Osteoblast (primary cell): ENCODE measurements at regions not wholly inside any gene's neighbourhood (a gene's known extent, or its start where the extent isn't known, plus 50 kb on each side); places are given as distances from the start of the nearest gene placed in this dataset.
A peak's percentile ranks its signal among the peaks of the same experiment; 100 is the strongest.

ENCODE experiments used
- DNase-seq: peaks from one replicate; pipeline ENCODE4 v3.0.0; 2011; ENCODE audit warnings: low spot score, mixed read lengths; ENCODE audit not compliant: insufficient read length; ENCODE audit errors: missing footprints
- H2AFZ ChIP-seq: 2 replicates; pipeline ENCODE4 v1.6.0; 2011; ENCODE audit warnings: mild to moderate bottlenecking, low read length
- H3K27ac ChIP-seq: 2 replicates; pipeline ENCODE4 v1.5.1; 2011; ENCODE audit warnings: mild to moderate bottlenecking, low read depth, low read length, moderate library complexity
- H3K27me3 ChIP-seq: 2 replicates; pipeline ENCODE4 v1.6.0; 2012; ENCODE audit warnings: mild to moderate bottlenecking, control low read depth, inconsistent platforms, low read length, moderate library complexity; ENCODE audit not compliant: insufficient read depth
- H3K36me3 ChIP-seq: 2 replicates; pipeline ENCODE4 v1.5.1; 2011; ENCODE audit warnings: mild to moderate bottlenecking, low read length, control low read depth, moderate library complexity; ENCODE audit not compliant: insufficient read depth
- H3K4me1 ChIP-seq: 2 replicates; pipeline ENCODE4 v1.5.1; 2011; ENCODE audit warnings: mild to moderate bottlenecking, low read length, control low read depth, moderate library complexity; ENCODE audit not compliant: insufficient read depth
- H3K4me2 ChIP-seq: 2 replicates; pipeline ENCODE4 v1.6.0; 2011; ENCODE audit warnings: mild to moderate bottlenecking, low read length; ENCODE audit not compliant: insufficient read depth
- H3K4me3 ChIP-seq: fragments of 200-600 bp; sonication (generic); 3 replicates; pipeline ENCODE4 v1.5.1; 2012; ENCODE audit warnings: mild to moderate bottlenecking, low read length, inconsistent platforms; ENCODE audit not compliant: insufficient read depth
- H3K79me2 ChIP-seq: 2 replicates; pipeline ENCODE4 v1.6.0; 2012; ENCODE audit warnings: mild to moderate bottlenecking, low read length, control low read depth, inconsistent platforms; ENCODE audit not compliant: insufficient read depth
- H3K9me3 ChIP-seq: 2 replicates; pipeline ENCODE4 v1.5.1; 2011; ENCODE audit warnings: low read depth, low read length, control low read depth
- H4K20me1 ChIP-seq: 2 replicates; pipeline ENCODE4 v1.6.0; 2012; ENCODE audit warnings: mild to moderate bottlenecking, low read length, control low read depth; ENCODE audit not compliant: insufficient read depth
- CTCF ChIP-seq: IDR thresholded peaks from 2 replicates; pipeline ENCODE4 v1.5.1; 2011; ENCODE audit warnings: mild to moderate bottlenecking, low read depth, low read length, moderate library complexity; ENCODE audit errors: extremely low read depth

DNA sequence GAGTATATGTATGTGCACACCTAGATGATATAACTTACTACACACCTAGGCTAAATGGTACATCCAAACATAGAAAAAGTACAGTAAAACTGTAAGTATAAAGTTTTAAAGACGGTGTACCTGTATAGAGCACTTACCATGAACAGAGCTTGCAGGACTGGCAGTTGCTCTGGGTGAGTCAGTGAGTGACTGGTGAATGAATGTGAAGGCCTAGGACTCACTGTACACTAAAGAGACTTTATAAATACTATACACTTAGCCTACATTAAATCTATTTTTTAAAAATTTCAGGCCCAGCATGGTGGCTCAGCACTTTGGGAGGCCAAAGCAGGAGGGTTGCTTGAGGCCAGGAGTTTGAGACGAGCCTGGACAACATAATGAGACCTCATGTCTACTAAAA, 195.3 kb downstream of the FZD1 start:
- TF ChIP-seq CTCF = no peak

GRCh38 chr7:91462316-91462715, 198.1 kb downstream of the FZD1 start:
- Histone ChIP-seq H2AFZ (no peak overlapping the region), H3K9me3 (no peaks in the 10 kb centered on the region), H3K27ac (no peak overlapping the region), H3K36me3 (no peaks in the 10 kb centered on the region), H3K4me3 (no peak overlapping the region), H3K4me1 (peaks cover 22% of the 10 kb centered on the region), H4K20me1 (no peaks in the 10 kb centered on the region), H3K27me3 (no peaks in the 10 kb centered on the region), H3K4me2 (no peak overlapping the region), H3K79me2 (no peaks in the 10 kb centered on the region)
- no peak for DNase-seq
- TF ChIP-seq CTCF = no peak

More for the DNA sequence above, 195.3 kb downstream of the FZD1 start:
- no peak overlapping the region for H3K27ac ChIP-seq
- peaks cover 11% of the 10 kb centered on the region for H3K4me1 ChIP-seq
- no peaks in the 10 kb centered on the region for H3K27me3 ChIP-seq
- no peaks in the 10 kb centered on the region for H3K36me3 ChIP-seq
- H3K4me2 ChIP-seq = no peak overlapping the region
- DNase-seq = no peak
- H3K9me3 ChIP-seq = no peaks in the 10 kb centered on the region
- H3K79me2 ChIP-seq = no peaks in the 10 kb centered on the region
- no peak overlapping the region for H3K4me3 ChIP-seq
- no peaks in the 10 kb centered on the region for H4K20me1 ChIP-seq
- H2AFZ ChIP-seq = no peak overlapping the region

GRCh38 chr7:91463330-91463729, 199.1 kb downstream of the FZD1 start:
- no peak overlapping the region for H2AFZ ChIP-seq
- H4K20me1 ChIP-seq = no peaks in the 10 kb centered on the region
- H3K4me2 ChIP-seq = no peak overlapping the region
- no peak for DNase-seq
- H3K27me3 ChIP-seq = no peaks in the 10 kb centered on the region
- no peak overlapping the region for H3K27ac ChIP-seq
- H3K4me1 ChIP-seq = peaks cover 22% of the 10 kb centered on the region
- H3K36me3 ChIP-seq = no peaks in the 10 kb centered on the region
- H3K4me3 ChIP-seq = no peak overlapping the region
- no peaks in the 10 kb centered on the region for H3K79me2 ChIP-seq
- TF ChIP-seq CTCF = no peak
- no peaks in the 10 kb centered on the region for H3K9me3 ChIP-seq

GRCh38 chr7:91465595-91466061, 201.4 kb downstream of the FZD1 start:
- Histone ChIP-seq H3K79me2 (no peaks in the 10 kb centered on the region), H3K4me2 (peak overlapping the region; percentile 44), H3K27ac (peak overlapping the region; percentile 56), H3K4me3 (no peak overlapping the region), H4K20me1 (no peaks in the 10 kb centered on the region), H3K36me3 (no peaks in the 10 kb centered on the region), H3K9me3 (no peaks in the 10 kb centered on the region), H3K27me3 (no peaks in the 10 kb centered on the region), H2AFZ (no peak overlapping the region), H3K4me1 (peaks cover 22% of the 10 kb centered on the region)
- peak; percentile 65 for DNase-seq
- TF ChIP-seq CTCF = no peak
